ENCODE measurements at regions not wholly inside any gene's neighbourhood (a gene's known extent, or its start where the extent isn't known, plus 50 kb on each side); places are given as distances from the start of the nearest gene placed in this dataset.

GRCh38 chr10:132130286-132131265, 56.2 kb upstream of the DPYSL4 start:
- H3K27ac Mint-ChIP-seq = peak overlapping the region in 1 of 6 donors; percentile 16
- peaks cover 0 to 16% (median 9%) of the 10 kb centered on the region in 7 donors for H3K9me3 Mint-ChIP-seq
- no peaks in the 10 kb centered on the region for H3K4me1 Mint-ChIP-seq
- H3K4me3 Mint-ChIP-seq = no peak overlapping the region
- no peak for DNase-seq
- peaks cover 10 to 52% (median 33%) of the 10 kb centered on the region in 3 donors for H3K27me3 Mint-ChIP-seq
- H3K36me3 Mint-ChIP-seq = no peaks in the 10 kb centered on the region
- ATAC-seq (ENCODE audit: low read depth in 2 of 2) = no peak

GRCh38 chr10:132131581-132132420, 54.9 kb upstream of the DPYSL4 start:
- no peak overlapping the region for H3K4me3 Mint-ChIP-seq
- H3K9me3 Mint-ChIP-seq = peaks cover 0 to 16% (median 9%) of the 10 kb centered on the region in 7 donors
- no peak for DNase-seq
- no peak for ATAC-seq (ENCODE audit: low read depth in 2 of 2)
- no peaks in the 10 kb centered on the region for H3K4me1 Mint-ChIP-seq
- peaks cover 10 to 52% (median 33%) of the 10 kb centered on the region in 3 donors for H3K27me3 Mint-ChIP-seq
- H3K36me3 Mint-ChIP-seq = no peaks in the 10 kb centered on the region
- H3K27ac Mint-ChIP-seq = no peak overlapping the region

- Mint-ChIP-seq H3K27ac (no peak overlapping the region), H3K9me3 (peaks cover 0 to 16% (median 8%) of the 10 kb centered on the region in 7 donors), H3K4me3 (no peak overlapping the region), H3K36me3 (no peaks in the 10 kb centered on the region), H3K4me1 (no peaks in the 10 kb centered on the region), H3K27me3 (peaks cover 9 to 52% (median 33%) of the 10 kb centered on the region in 3 donors)
- DNase-seq (no peak), ATAC-seq (ENCODE audit: low read depth in 2 of 2) (no peak)
Measured at GRCh38 chr10:132132421-132132841, 54.3 kb upstream of the DPYSL4 start.

- DNase-seq (no peak), ATAC-seq (ENCODE audit: low read depth in 2 of 2) (no peak)
- Mint-ChIP-seq H3K4me1 (no peaks in the 10 kb centered on the region), H3K36me3 (no peaks in the 10 kb centered on the region), H3K27ac (no peak overlapping the region), H3K9me3 (peaks cover 0 to 12% (median 7%) of the 10 kb centered on the region in 7 donors), H3K4me3 (no peak overlapping the region), H3K27me3 (peaks cover 5 to 51% (median 30%) of the 10 kb centered on the region in 3 donors)
Measured at GRCh38 chr10:132133005-132133404, 53.7 kb upstream of the DPYSL4 start.

GRCh38 chr10:132133449-132134240, 53.1 kb upstream of the DPYSL4 start:
- Mint-ChIP-seq H3K27ac (no peak overlapping the region), H3K4me1 (no peaks in the 10 kb centered on the region), H3K27me3 (peaks cover 5 to 45% (median 25%) of the 10 kb centered on the region in 3 donors), H3K4me3 (peak overlapping the region in 1 of 8 donors; percentile 53), H3K9me3 (peaks cover 0 to 10% (median 5%) of the 10 kb centered on the region in 7 donors), H3K36me3 (no peaks in the 10 kb centered on the region)
- ATAC-seq (ENCODE audit: low read depth in 2 of 2) = no peak
- no peak for DNase-seq

GRCh38 chr10:132134241-132135052, 52.3 kb upstream of the DPYSL4 start:
- Mint-ChIP-seq H3K27ac (no peak overlapping the region), H3K36me3 (no peaks in the 10 kb centered on the region), H3K4me3 (no peak overlapping the region), H3K27me3 (peaks cover 5 to 37% (median 22%) of the 10 kb centered on the region in 3 donors), H3K9me3 (peaks cover 0 to 4% (median 0%) of the 10 kb centered on the region in 7 donors), H3K4me1 (no peaks in the 10 kb centered on the region)
- DNase-seq (no peak), ATAC-seq (ENCODE audit: low read depth in 2 of 2) (no peak)

- Mint-ChIP-seq H3K27me3 (peaks cover 5 to 28% (median 13%) of the 10 kb centered on the region in 3 donors), H3K4me1 (no peaks in the 10 kb centered on the region), H3K27ac (no peak overlapping the region), H3K36me3 (no peaks in the 10 kb centered on the region), H3K4me3 (no peak overlapping the region), H3K9me3 (no peaks in the 10 kb centered on the region)
- DNase-seq (no peak), ATAC-seq (ENCODE audit: low read depth in 2 of 2) (no peak)
Measured at GRCh38 chr10:132135053-132135872, 51.5 kb upstream of the DPYSL4 start.

GRCh38 chr10:132136097-132136521, 50.6 kb upstream of the DPYSL4 start:
- H3K4me1 Mint-ChIP-seq = no peaks in the 10 kb centered on the region
- H3K36me3 Mint-ChIP-seq = no peaks in the 10 kb centered on the region
- H3K27me3 Mint-ChIP-seq = peaks cover 5 to 20% (median 10%) of the 10 kb centered on the region in 3 donors
- no peaks in the 10 kb centered on the region for H3K9me3 Mint-ChIP-seq
- no peak overlapping the region for H3K27ac Mint-ChIP-seq
- no peak overlapping the region for H3K4me3 Mint-ChIP-seq
- ATAC-seq (ENCODE audit: low read depth in 2 of 2) (no peak), DNase-seq (no peak)

GRCh38 chr10:132136689-132137088, 50.1 kb upstream of the DPYSL4 start:
- ATAC-seq (ENCODE audit: low read depth in 2 of 2) (no peak), DNase-seq (no peak)
- H3K4me1 Mint-ChIP-seq = no peaks in the 10 kb centered on the region
- no peaks in the 10 kb centered on the region for H3K36me3 Mint-ChIP-seq
- peak overlapping the region in 1 of 8 donors; percentile 3 for H3K4me3 Mint-ChIP-seq
- peaks cover 5 to 14% (median 10%) of the 10 kb centered on the region in 3 donors for H3K27me3 Mint-ChIP-seq
- no peak overlapping the region for H3K27ac Mint-ChIP-seq
- no peaks in the 10 kb centered on the region for H3K9me3 Mint-ChIP-seq

Measured in naive B cell (primary cell).